H1 (cell line): ENCODE measurements at regions not wholly inside any gene's neighbourhood (a gene's known extent, or its start where the extent isn't known, plus 50 kb on each side); places are given as distances from the start of the nearest gene placed in this dataset.

Source experiments
- CTCF ChIA-PET: fragments of 300-600 bp; sonication (Branson Sonifier 250); formaldehyde crosslinking; loops from one replicate; lab custom pipeline; 2021; ENCODE audit not compliant: partially characterized antibody; lab: Charles Lee
- POLR2A ChIA-PET: fragments of 300-600 bp; sonication (Branson Sonifier 250); formaldehyde crosslinking; loops from one replicate; lab custom pipeline; 2021; ENCODE audit warnings: inconsistent platforms; ENCODE audit not compliant: partially characterized antibody; lab: Charles Lee
- DNase-seq, 2 experiments: peaks; one replicate each; pipeline versions ENCODE4 v3.0.0 to v3.0.0-alpha.2; 2010 to 2022; ENCODE audit warnings: low spot score in 2 of 2, low read depth in 1 of 2, mixed read lengths in 1 of 2
- FAIRE-seq: peaks from 2 replicates; lab custom pipeline; 2011; peaks lifted over from hg19 to GRCh38; lab: Jason Lieb, UNC
- H2AFZ ChIP-seq: 2 replicates; pipeline ENCODE4 v1.8.1; 2012; ENCODE audit warnings: low read length, inconsistent platforms
- H2AK5ac ChIP-seq: 2 replicates; pipeline ENCODE4 v1.6.1; 2013; ENCODE audit warnings: low read depth, low read length
- H2BK120ac ChIP-seq: replicated peaks from 2 replicates; pipeline ENCODE3; 2013; ENCODE audit warnings: low read depth, low read length, inconsistent platforms
- H2BK12ac ChIP-seq: 2 replicates; pipeline ENCODE4 v1.6.1; 2013; ENCODE audit warnings: low read depth, low read length
- H2BK15ac ChIP-seq: 2 replicates; pipeline ENCODE4 v1.6.1; 2013; ENCODE audit warnings: low read length
- H2BK20ac ChIP-seq: 2 replicates; pipeline ENCODE4 v1.6.1; 2013; ENCODE audit warnings: low read length
- H2BK5ac ChIP-seq: 2 replicates; pipeline ENCODE4 v1.6.1; 2013; ENCODE audit warnings: low read depth, low read length
- H3K14ac ChIP-seq: 2 replicates; pipeline ENCODE4 v1.6.1; 2013; ENCODE audit warnings: inconsistent platforms; ENCODE audit not compliant: insufficient read length
- H3K18ac ChIP-seq: 2 replicates; pipeline ENCODE4 v1.6.1; 2013; ENCODE audit warnings: low read length; ENCODE audit errors: extremely low read depth
- H3K23ac ChIP-seq: 2 replicates; pipeline ENCODE4 v1.6.1; 2013; ENCODE audit warnings: inconsistent platforms; ENCODE audit not compliant: insufficient read length
- H3K23me2 ChIP-seq: 2 replicates; pipeline ENCODE4 v1.6.1; 2013; ENCODE audit warnings: low read depth, low read length
- H3K27ac ChIP-seq: 2 replicates; pipeline ENCODE4 v1.6.1; 2011; ENCODE audit warnings: low read depth, low read length, inconsistent platforms
- H3K27me3 ChIP-seq, 4 experiments: replicated peaks in 1 of 4; 1 replicate in 1 of 4; 2 replicates in 3 of 4; pipeline versions ENCODE4 v1.6.1 to v1.8.1; 2011 to 2013; ENCODE audit warnings: low read length in 3 of 4, mild to moderate bottlenecking in 3 of 4, inconsistent platforms in 2 of 4, mixed read lengths in 2 of 4, moderate library complexity in 1 of 4; ENCODE audit not compliant: control insufficient read depth in 3 of 4, insufficient read depth in 3 of 4; ENCODE audit errors: extremely low read depth in 1 of 4
- H3K36me3 ChIP-seq, 4 experiments: 2 replicates each; pipeline versions ENCODE4 v1.6.1 to v1.8.1; 2011 to 2013; ENCODE audit warnings: mild to moderate bottlenecking in 4 of 4, low read length in 3 of 4, moderate library complexity in 2 of 4, control low read depth in 1 of 4, inconsistent platforms in 1 of 4; ENCODE audit not compliant: insufficient read depth in 4 of 4, control insufficient read depth in 2 of 4
- H3K4ac ChIP-seq: replicated peaks from 2 replicates; pipeline ENCODE3; 2013; ENCODE audit warnings: low read length, low read depth, mixed read lengths, inconsistent platforms; ENCODE audit not compliant: insufficient read length
- H3K4me1 ChIP-seq, 4 experiments: replicated peaks in 1 of 4; 1 replicate in 1 of 4; 2 replicates in 3 of 4; pipeline versions ENCODE4 v1.6.1 to v1.8.1; 2011 to 2013; ENCODE audit warnings: low read length in 3 of 4, inconsistent platforms in 2 of 4, mixed read lengths in 1 of 4; ENCODE audit not compliant: insufficient read depth in 4 of 4, control insufficient read depth in 3 of 4
- H3K4me2 ChIP-seq, 2 experiments: 2 replicates each; pipeline versions ENCODE4 v1.6.1 to v1.8.1; 2011 to 2013; ENCODE audit warnings: low read depth in 2 of 2, low read length in 2 of 2, control low read depth in 1 of 2, inconsistent platforms in 1 of 2, mild to moderate bottlenecking in 1 of 2; ENCODE audit not compliant: insufficient read depth in 1 of 2
- H3K4me3 ChIP-seq, 4 experiments: fragments of 200-600, 300-600 bp in 1 of 4; sonication (generic), shearing (Covaris generic), sonication (Bioruptor Twin) in 1 of 4; 2 replicates each; pipeline versions ENCODE4 v1.5.1 to v1.8.1; 2011 to 2016; ENCODE audit warnings: low read length in 4 of 4, low read depth in 3 of 4, control low read depth in 2 of 4, inconsistent platforms in 2 of 4, mild to moderate bottlenecking in 2 of 4, mixed read lengths in 1 of 4, moderate library complexity in 1 of 4; ENCODE audit not compliant: insufficient read depth in 2 of 4; ENCODE audit errors: extremely low read depth in 1 of 4
- H3K56ac ChIP-seq: replicated peaks from 2 replicates; pipeline ENCODE3; 2013; ENCODE audit warnings: low read depth, mild to moderate bottlenecking, mixed read lengths, low read length, inconsistent platforms; ENCODE audit not compliant: insufficient read length
- H3K79me1 ChIP-seq: 2 replicates; pipeline ENCODE4 v1.6.1; 2013; ENCODE audit warnings: low read depth, low read length, control low read depth
- H3K79me2 ChIP-seq, 2 experiments: 2 replicates each; pipeline versions ENCODE4 v1.6.1 to v1.8.1; 2012 to 2013; ENCODE audit warnings: low read length in 2 of 2, mild to moderate bottlenecking in 2 of 2, inconsistent platforms in 1 of 2; ENCODE audit not compliant: insufficient read depth in 2 of 2, control insufficient read depth in 1 of 2
- H3K9ac ChIP-seq, 4 experiments: replicated peaks in 1 of 4; 1 replicate in 1 of 4; 2 replicates in 3 of 4; pipeline versions ENCODE4 v1.6.1 to v1.8.1; 2011 to 2013; ENCODE audit warnings: low read depth in 3 of 4, low read length in 3 of 4, control low read depth in 2 of 4, mild to moderate bottlenecking in 2 of 4, moderate library complexity in 2 of 4, inconsistent platforms in 1 of 4; ENCODE audit errors: extremely low read depth in 1 of 4
- H3K9me3 ChIP-seq, 2 experiments: 2 replicates each; pipeline versions ENCODE4 v1.6.1 to v1.8.1; 2012 to 2013; ENCODE audit warnings: mild to moderate bottlenecking in 2 of 2, moderate library complexity in 2 of 2, control low read depth in 1 of 2, inconsistent platforms in 1 of 2, low read depth in 1 of 2, low read length in 1 of 2, mixed read lengths in 1 of 2; ENCODE audit not compliant: insufficient read depth in 2 of 2
- H4K20me1 ChIP-seq, 2 experiments: replicated peaks in 1 of 2; 2 replicates each; pipeline versions ENCODE3 to v1.8.1; 2011 to 2013; ENCODE audit warnings: inconsistent platforms in 2 of 2, low read length in 2 of 2, mild to moderate bottlenecking in 1 of 2; ENCODE audit not compliant: insufficient read depth in 2 of 2, control insufficient read depth in 1 of 2
- H4K5ac ChIP-seq: 2 replicates; pipeline ENCODE4 v1.6.1; 2013; ENCODE audit warnings: low read length, low read depth, mixed read lengths, inconsistent platforms; ENCODE audit not compliant: insufficient read length
- H4K8ac ChIP-seq: 2 replicates; pipeline ENCODE4 v1.8.0; 2013; ENCODE audit warnings: mild to moderate bottlenecking, moderate library complexity, low read length, inconsistent platforms; ENCODE audit not compliant: insufficient read depth; ENCODE audit errors: extremely low read depth
- H4K91ac ChIP-seq: replicated peaks from 2 replicates; pipeline ENCODE3; 2013; ENCODE audit warnings: low read length, mixed read lengths, inconsistent platforms; ENCODE audit not compliant: insufficient read length
- CBX5 ChIP-seq: fragments of 300-800, 300-1000 bp; sonication (generic); IDR thresholded peaks from 2 replicates; pipeline ENCODE4 v1.7.1; 2016; ENCODE audit warnings: antibody characterized with exemption, low read length, low read depth
- CHD1 ChIP-seq: IDR thresholded peaks from 2 replicates; pipeline ENCODE4 v1.6.1; 2012; ENCODE audit warnings: low read depth, low read length, improper control_type of control experiment
- CTCF ChIP-seq, 3 experiments: IDR thresholded peaks; 1 replicate in 2 of 3; 2 replicates in 1 of 3; pipeline versions ENCODE4 v1.5.1 to v1.6.1; 2011; ENCODE audit warnings: low read length in 3 of 3, mild to moderate bottlenecking in 3 of 3, inconsistent platforms in 2 of 3, low read depth in 1 of 3, moderate library complexity in 1 of 3; ENCODE audit not compliant: insufficient read depth in 1 of 3; ENCODE audit errors: control extremely low read depth in 1 of 3
- JUN ChIP-seq: IDR thresholded peaks from 2 replicates; pipeline ENCODE4 v1.6.1; 2011; ENCODE audit warnings: low read depth, mild to moderate bottlenecking, improper control_type of control experiment, low read length
- KDM4A ChIP-seq: IDR thresholded peaks from one replicate; pipeline ENCODE4 v1.7.1; 2012; ENCODE audit warnings: low read depth, mild to moderate bottlenecking, moderate library complexity, low read length, inconsistent platforms; ENCODE audit not compliant: severe bottlenecking
- MAX ChIP-seq: IDR thresholded peaks from 2 replicates; pipeline ENCODE4 v1.6.1; 2012; ENCODE audit warnings: inconsistent platforms
- NRF1 ChIP-seq: IDR thresholded peaks from 2 replicates; pipeline ENCODE4 v1.6.1; 2011; ENCODE audit warnings: mild to moderate bottlenecking, low read depth, low read length, improper control_type of control experiment
- RFX5 ChIP-seq: IDR thresholded peaks from 2 replicates; pipeline ENCODE4 v1.6.1; 2011; ENCODE audit warnings: low read depth, low read length, improper control_type of control experiment, borderline replicate concordance
- SP1 ChIP-seq: IDR thresholded peaks from 2 replicates; pipeline ENCODE4 v1.6.1; 2011; ENCODE audit warnings: low read depth, low read length

- Histone ChIP-seq H2AK5ac (no peak overlapping the region), H4K20me1 (no peaks in the 10 kb centered on the region), H3K18ac (no peak overlapping the region), H3K9ac (no peak overlapping the region), H3K56ac (no peak overlapping the region), H2BK20ac (no peak overlapping the region), H3K4me2 (no peak overlapping the region), H3K4me1 (no peaks in the 10 kb centered on the region), H3K27ac (no peak overlapping the region), H3K79me1 (no peaks in the 10 kb centered on the region), H3K14ac (no peak overlapping the region), H2BK120ac (no peak overlapping the region), H3K23me2 (no peaks in the 10 kb centered on the region), H4K5ac (no peak overlapping the region), H3K23ac (no peak overlapping the region), H2BK15ac (no peak overlapping the region), H2BK12ac (no peak overlapping the region), H2BK5ac (no peak overlapping the region), H3K9me3 (peaks cover 3 to 14% of the 10 kb centered on the region in 2 experiments; a peak in 3 of 4 replicates), H2AFZ (no peak overlapping the region), H3K36me3 (peaks cover 0 to 3% (median 0%) of the 10 kb centered on the region in 4 experiments; a peak in 1 of 8 replicates), H3K27me3 (no peaks in the 10 kb centered on the region), H3K79me2 (no peaks in the 10 kb centered on the region), H3K4me3 (no peak overlapping the region), H3K4ac (no peak overlapping the region), H4K8ac (no peak overlapping the region), H4K91ac (no peak overlapping the region)
- ChIA-PET POLR2A (no interaction called here), CTCF (interaction anchor here (0.9 kb wide), 1 partner anchor 82 kb away, joined by 3 read pairs; no protein-coding TSS in a partner anchor)
- DNase-seq: no peak
- FAIRE-seq: no peak
- no peak for TF ChIP-seq CBX5
- TF ChIP-seq JUN: no peak
- no peak for TF ChIP-seq KDM4A
- TF ChIP-seq NRF1: no peak
- no peak for TF ChIP-seq CHD1
- no peak for TF ChIP-seq RFX5
- TF ChIP-seq CTCF (IDR thresholded peaks at IDR 0.05; ENCODE audit: control extremely low read depth in 1 of 3, insufficient read depth in 1 of 3, low read depth in 1 of 3, low read length in 3 of 3): no peak
- no peak for TF ChIP-seq SP1
- no peak for TF ChIP-seq MAX
These were observed 236.9 kb downstream of the THBS2 start for GRCh38 chr6:169016758-169017157.
